Astrocyte (in vitro differentiated cells and primary cell): ENCODE measurements at regions not wholly inside any gene's neighbourhood (a gene's known extent, or its start where the extent isn't known, plus 50 kb on each side); places are given as distances from the start of the nearest gene placed in this dataset.

Experiments
- EZH2 ChIP-seq: IDR thresholded peaks from 2 replicates; pipeline ENCODE4 v1.6.1; 2012; ENCODE audit warnings: mild to moderate bottlenecking, low read length, inconsistent platforms; ENCODE audit not compliant: insufficient read depth
- TF ChIP-seq, protein P1 (sequence below): IDR thresholded peaks from 2 replicates; pipeline ENCODE4 v1.5.1; 2011; ENCODE audit warnings: low read depth, mild to moderate bottlenecking, inconsistent platforms, low read length, moderate library complexity; ENCODE audit not compliant: insufficient read depth

DNA sequence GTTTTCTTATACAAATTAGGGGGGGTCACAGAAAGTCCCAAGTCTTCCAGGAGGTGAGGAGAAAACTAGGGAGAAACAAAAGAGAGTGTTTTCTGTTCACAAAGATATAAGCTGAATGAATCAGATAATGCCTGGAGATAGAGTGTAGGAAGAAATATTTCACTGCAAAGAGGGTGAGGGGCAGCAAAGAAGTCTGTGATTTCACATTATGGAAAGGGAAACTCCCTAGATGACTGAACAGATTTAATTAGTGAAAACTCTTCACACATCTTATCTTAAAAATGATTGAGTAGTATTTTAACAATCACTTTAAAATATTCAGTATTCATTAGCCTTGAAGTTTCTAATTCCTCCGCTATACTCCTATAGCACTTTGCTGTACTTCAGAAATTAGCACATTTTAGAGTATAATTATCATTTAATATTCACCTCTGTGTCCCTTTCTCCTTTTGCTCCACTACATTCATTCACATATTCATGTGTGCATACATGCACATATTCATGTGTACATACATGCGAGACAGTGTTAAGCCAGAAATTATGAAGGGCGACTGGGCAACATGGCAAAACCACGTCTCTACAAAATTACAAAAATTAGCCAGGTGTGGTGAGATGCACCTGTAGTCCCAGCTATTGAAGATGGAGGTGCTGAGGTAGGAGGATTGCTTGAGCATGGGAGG, 332.2 kb downstream of the HTR1A start:
- TF ChIP-seq, protein P1, sequence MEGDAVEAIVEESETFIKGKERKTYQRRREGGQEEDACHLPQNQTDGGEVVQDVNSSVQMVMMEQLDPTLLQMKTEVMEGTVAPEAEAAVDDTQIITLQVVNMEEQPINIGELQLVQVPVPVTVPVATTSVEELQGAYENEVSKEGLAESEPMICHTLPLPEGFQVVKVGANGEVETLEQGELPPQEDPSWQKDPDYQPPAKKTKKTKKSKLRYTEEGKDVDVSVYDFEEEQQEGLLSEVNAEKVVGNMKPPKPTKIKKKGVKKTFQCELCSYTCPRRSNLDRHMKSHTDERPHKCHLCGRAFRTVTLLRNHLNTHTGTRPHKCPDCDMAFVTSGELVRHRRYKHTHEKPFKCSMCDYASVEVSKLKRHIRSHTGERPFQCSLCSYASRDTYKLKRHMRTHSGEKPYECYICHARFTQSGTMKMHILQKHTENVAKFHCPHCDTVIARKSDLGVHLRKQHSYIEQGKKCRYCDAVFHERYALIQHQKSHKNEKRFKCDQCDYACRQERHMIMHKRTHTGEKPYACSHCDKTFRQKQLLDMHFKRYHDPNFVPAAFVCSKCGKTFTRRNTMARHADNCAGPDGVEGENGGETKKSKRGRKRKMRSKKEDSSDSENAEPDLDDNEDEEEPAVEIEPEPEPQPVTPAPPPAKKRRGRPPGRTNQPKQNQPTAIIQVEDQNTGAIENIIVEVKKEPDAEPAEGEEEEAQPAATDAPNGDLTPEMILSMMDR: no peak
- no peak for TF ChIP-seq EZH2
